ENCODE measurements at regions not wholly inside any gene's neighbourhood (a gene's known extent, or its start where the extent isn't known, plus 50 kb on each side); places are given as distances from the start of the nearest gene placed in this dataset.

DNA sequence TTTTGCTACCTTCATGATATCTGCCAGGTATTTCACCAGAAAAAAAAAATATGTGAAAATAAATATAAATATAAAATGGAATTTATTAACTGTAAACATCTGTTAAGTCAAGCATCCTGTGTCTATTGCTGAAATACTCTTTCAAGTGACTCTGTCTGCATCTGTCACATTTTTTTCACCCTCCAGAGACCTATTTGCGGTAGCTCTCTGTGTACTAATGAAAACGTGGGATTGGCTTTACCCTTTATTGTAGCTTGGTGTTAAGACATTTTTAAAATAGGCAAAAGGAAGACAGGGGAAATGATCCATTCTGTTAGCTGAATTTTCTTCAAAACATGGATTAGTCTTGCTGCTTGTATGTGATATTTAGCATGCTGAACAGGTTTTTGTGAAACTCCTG is 536.0 kb upstream of the WWC1 start:
- TF ChIP-seq, protein P1, sequence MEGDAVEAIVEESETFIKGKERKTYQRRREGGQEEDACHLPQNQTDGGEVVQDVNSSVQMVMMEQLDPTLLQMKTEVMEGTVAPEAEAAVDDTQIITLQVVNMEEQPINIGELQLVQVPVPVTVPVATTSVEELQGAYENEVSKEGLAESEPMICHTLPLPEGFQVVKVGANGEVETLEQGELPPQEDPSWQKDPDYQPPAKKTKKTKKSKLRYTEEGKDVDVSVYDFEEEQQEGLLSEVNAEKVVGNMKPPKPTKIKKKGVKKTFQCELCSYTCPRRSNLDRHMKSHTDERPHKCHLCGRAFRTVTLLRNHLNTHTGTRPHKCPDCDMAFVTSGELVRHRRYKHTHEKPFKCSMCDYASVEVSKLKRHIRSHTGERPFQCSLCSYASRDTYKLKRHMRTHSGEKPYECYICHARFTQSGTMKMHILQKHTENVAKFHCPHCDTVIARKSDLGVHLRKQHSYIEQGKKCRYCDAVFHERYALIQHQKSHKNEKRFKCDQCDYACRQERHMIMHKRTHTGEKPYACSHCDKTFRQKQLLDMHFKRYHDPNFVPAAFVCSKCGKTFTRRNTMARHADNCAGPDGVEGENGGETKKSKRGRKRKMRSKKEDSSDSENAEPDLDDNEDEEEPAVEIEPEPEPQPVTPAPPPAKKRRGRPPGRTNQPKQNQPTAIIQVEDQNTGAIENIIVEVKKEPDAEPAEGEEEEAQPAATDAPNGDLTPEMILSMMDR (IDR thresholded peaks at IDR 0.05): no peak
- TF ChIP-seq POLR2A (IDR thresholded peaks at IDR 0.05): no peak
